ENCODE measurements at regions not wholly inside any gene's neighbourhood (a gene's known extent, or its start where the extent isn't known, plus 50 kb on each side); places are given as distances from the start of the nearest gene placed in this dataset.

GRCh38 chr15:39208187-39208586 is 372.7 kb upstream of the THBS1 start:
- no peak for DNase-seq (ENCODE audit: low read depth in 1 of 2, low spot score in 2 of 2)
- Histone ChIP-seq H3K23me2 (ENCODE audit: low read depth, low read length) (no peaks in the 10 kb centered on the region), H3K36me3 (ENCODE audit: control insufficient read depth in 2 of 4, insufficient read depth in 4 of 4, low read length in 3 of 4) (peaks cover 0 to 7% (median 1%) of the 10 kb centered on the region in 4 experiments; a peak in 3 of 8 replicates), H3K9me3 (ENCODE audit: insufficient read depth in 2 of 2, low read depth in 1 of 2, low read length in 1 of 2) (peaks cover 10 to 15% of the 10 kb centered on the region in 2 experiments), H3K56ac (replicated peaks; ENCODE audit: insufficient read length, low read depth, low read length) (no peak overlapping the region), H3K4me3 (ENCODE audit: extremely low read depth in 1 of 4, insufficient read depth in 2 of 4, low read depth in 3 of 4, low read length in 4 of 4) (no peak overlapping the region), H2BK20ac (ENCODE audit: low read length) (no peak overlapping the region), H3K4me1 (replicated peaks in 1 of 4; ENCODE audit: control insufficient read depth in 3 of 4, insufficient read depth in 4 of 4, low read length in 3 of 4) (peaks cover 0 to 4% (median 2%) of the 10 kb centered on the region in 4 experiments; a peak in 2 of 7 replicates), H3K79me1 (ENCODE audit: low read depth, low read length) (no peaks in the 10 kb centered on the region), H3K27me3 (replicated peaks in 1 of 4; ENCODE audit: control insufficient read depth in 3 of 4, extremely low read depth in 1 of 4, insufficient read depth in 3 of 4, low read length in 3 of 4) (no peaks in the 10 kb centered on the region), H2BK15ac (ENCODE audit: low read length) (no peak overlapping the region), H3K23ac (ENCODE audit: insufficient read length) (no peak overlapping the region), H4K8ac (ENCODE audit: extremely low read depth, insufficient read depth, low read length) (no peak overlapping the region), H3K79me2 (ENCODE audit: control insufficient read depth in 1 of 2, insufficient read depth in 2 of 2, low read length in 2 of 2) (no peaks in the 10 kb centered on the region), H3K18ac (ENCODE audit: extremely low read depth, low read length) (no peak overlapping the region), H3K4ac (replicated peaks; ENCODE audit: insufficient read length, low read depth, low read length) (no peak overlapping the region), H3K9ac (replicated peaks in 1 of 4; ENCODE audit: extremely low read depth in 1 of 4, low read depth in 3 of 4, low read length in 3 of 4) (no peak overlapping the region), H2BK5ac (ENCODE audit: low read depth, low read length) (no peak overlapping the region), H4K5ac (ENCODE audit: insufficient read length, low read depth, low read length) (no peak overlapping the region), H3K4me2 (ENCODE audit: insufficient read depth in 1 of 2, low read depth in 2 of 2, low read length in 2 of 2) (no peak overlapping the region), H2AK5ac (ENCODE audit: low read depth, low read length) (no peak overlapping the region), H3K27ac (ENCODE audit: low read depth, low read length) (no peak overlapping the region), H3K14ac (ENCODE audit: insufficient read length) (no peak overlapping the region), H2BK120ac (replicated peaks; ENCODE audit: low read depth, low read length) (no peak overlapping the region), H2BK12ac (ENCODE audit: low read depth, low read length) (no peak overlapping the region), H2AFZ (ENCODE audit: low read length) (no peak overlapping the region), H4K20me1 (replicated peaks in 1 of 2; ENCODE audit: control insufficient read depth in 1 of 2, insufficient read depth in 2 of 2, low read length in 2 of 2) (no peaks in the 10 kb centered on the region), H4K91ac (replicated peaks; ENCODE audit: insufficient read length, low read length) (no peak overlapping the region)
- no peak for FAIRE-seq
- CTCF ChIA-PET (ENCODE audit: partially characterized antibody) = interaction anchor here (1.0 kb wide), 1 partner anchor 36 kb away, joined by 3 read pairs; no protein-coding TSS in a partner anchor
- POLR2A ChIA-PET (ENCODE audit: partially characterized antibody) = interaction anchor here (0.9 kb wide), 1 partner anchor 373 kb away, joined by 3 read pairs; the partner anchor contains the start of gene THBS1
- 95% methylated on average over 2 of the region's 2 CpGs; no CpG with 5 or more reads in 1 of the 2 experiments for whole genome bisulfite sequencing, 2 experiments (ENCODE audit: extremely low coverage in 1 of 2, insufficient coverage in 1 of 2, insufficient read length in 1 of 2, insufficient replicate concordance in 2 of 2, low coverage in 1 of 2, low lambda C conversion rate in 2 of 2, missing lambda C conversion rate in 1 of 2)
- TF ChIP-seq CBX8 (IDR thresholded peaks at IDR 0.05; ENCODE audit: borderline replicate concordance, low read depth, low read length) (no peak), PHF8 (conservative IDR thresholded peaks at IDR 0.05; ENCODE audit: low read depth, low read length) (no peak), SIX5 (IDR thresholded peaks at IDR 0.05; ENCODE audit: low read depth, low read length) (no peak), MAFK (IDR thresholded peaks at IDR 0.05; ENCODE audit: low read depth, low read length) (no peak), TEAD4 (IDR thresholded peaks at IDR 0.05; ENCODE audit: low read depth, low read length) (no peak), SIRT6 (IDR thresholded peaks at IDR 0.05; ENCODE audit: low read length) (no peak), JUN (IDR thresholded peaks at IDR 0.05; ENCODE audit: low read depth, low read length) (no peak), TAF1 (IDR thresholded peaks at IDR 0.05; ENCODE audit: low read depth, low read length) (no peak), HDAC6 (IDR thresholded peaks at IDR 0.05; ENCODE audit: low read depth, low read length) (no peak), SUZ12 (IDR thresholded peaks at IDR 0.05; ENCODE audit: low read length) (no peak), EZH2 (IDR thresholded peaks at IDR 0.05; ENCODE audit: low read depth, low read length, severe bottlenecking) (no peak), KDM5A (IDR thresholded peaks at IDR 0.05; ENCODE audit: low read length) (no peak), CHD1 (IDR thresholded peaks at IDR 0.05; ENCODE audit: low read depth, low read length) (no peak), JUND (IDR thresholded peaks at IDR 0.05; ENCODE audit: low read length) (no peak), MAX (IDR thresholded peaks at IDR 0.05) (no peak), TAF7 (optimal IDR thresholded peaks at IDR 0.05; ENCODE audit: borderline replicate concordance, low read depth, low read length) (no peak)
